ENCODE measurements at regions not wholly inside any gene's neighbourhood (a gene's known extent, or its start where the extent isn't known, plus 50 kb on each side); places are given as distances from the start of the nearest gene placed in this dataset.

DNA sequence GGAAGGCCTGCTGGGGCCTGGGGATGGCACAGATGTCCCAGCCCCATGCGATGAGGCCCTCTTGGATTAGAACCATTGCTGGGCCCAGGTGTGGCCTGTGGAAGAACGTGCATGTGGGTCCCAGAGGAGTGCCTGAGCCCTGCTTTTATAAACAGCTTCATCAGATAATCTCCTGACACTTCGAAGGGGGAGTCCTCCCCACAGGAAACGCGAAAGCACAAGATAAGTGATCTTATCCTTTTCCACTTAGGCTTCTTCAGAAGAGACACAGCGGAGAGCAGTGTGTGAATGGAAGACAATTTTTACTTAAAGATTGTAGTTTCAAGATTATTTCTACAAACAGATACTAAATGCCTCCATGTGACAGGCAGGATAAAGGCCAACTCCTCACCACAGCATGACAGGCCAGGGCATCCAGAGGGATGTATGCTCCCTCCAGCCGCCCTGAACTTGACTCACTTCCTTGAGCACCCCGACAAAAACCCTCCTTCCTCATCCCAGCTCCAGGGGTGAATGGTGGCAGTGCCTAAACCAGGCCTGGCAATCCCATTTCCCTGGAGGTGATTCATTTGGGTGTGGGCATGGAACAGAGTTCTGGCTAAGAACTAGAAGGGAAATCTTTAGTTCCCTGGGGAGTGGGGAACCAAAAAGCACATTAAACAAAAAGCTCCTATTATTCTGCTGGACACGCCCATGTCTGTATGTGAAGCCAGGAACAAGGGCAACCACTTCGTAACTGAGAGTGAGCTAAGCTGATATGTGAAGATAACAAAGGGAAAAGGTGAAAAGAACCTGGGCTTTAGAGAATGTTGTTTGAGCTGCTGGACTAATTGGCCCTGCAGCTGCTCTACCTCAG is 56.2 kb upstream of the TMEM163 start:
- no peaks in the 10 kb centered on the region for H3K9me3 ChIP-seq (ENCODE audit: low read length)
- intact Hi-C loops (cut with micrococcal nuclease; ENCODE audit: unreplicated experiment) (loop anchor here (10.0 kb wide), 1 partner anchor 890 kb away; no protein-coding TSS in a partner anchor), in situ Hi-C loops (cut with HindIII; ENCODE audit: extremely low pct_ligation_motif_present, low pct_unique_long_range_greater_than_20kb) (no loop called here)
- POLR2A ChIA-PET: no interaction called here
- no peak overlapping the region for H3K4me3 ChIP-seq (replicated peaks in 1 of 3; ENCODE audit: insufficient read depth in 1 of 3, low read depth in 2 of 3, low read length in 3 of 3)
- no peaks in the 10 kb centered on the region for H3K36me3 ChIP-seq (replicated peaks in 1 of 2; ENCODE audit: control insufficient read depth in 1 of 2, insufficient read depth in 2 of 2, low read length in 2 of 2)
- no peak overlapping the region for H3K9ac ChIP-seq (ENCODE audit: insufficient read depth, low read depth, low read length)
- no peak overlapping the region for H2AFZ ChIP-seq (ENCODE audit: low read length)
- 29% methylated on average over 10 of the region's 10 CpGs for WGBS (ENCODE audit: low lambda C conversion rate)
- FAIRE-seq (no peak), DNase-seq (ENCODE audit: low spot score) (no peak), ATAC-seq (no peak)
- TF ChIP-seq, protein P1, sequence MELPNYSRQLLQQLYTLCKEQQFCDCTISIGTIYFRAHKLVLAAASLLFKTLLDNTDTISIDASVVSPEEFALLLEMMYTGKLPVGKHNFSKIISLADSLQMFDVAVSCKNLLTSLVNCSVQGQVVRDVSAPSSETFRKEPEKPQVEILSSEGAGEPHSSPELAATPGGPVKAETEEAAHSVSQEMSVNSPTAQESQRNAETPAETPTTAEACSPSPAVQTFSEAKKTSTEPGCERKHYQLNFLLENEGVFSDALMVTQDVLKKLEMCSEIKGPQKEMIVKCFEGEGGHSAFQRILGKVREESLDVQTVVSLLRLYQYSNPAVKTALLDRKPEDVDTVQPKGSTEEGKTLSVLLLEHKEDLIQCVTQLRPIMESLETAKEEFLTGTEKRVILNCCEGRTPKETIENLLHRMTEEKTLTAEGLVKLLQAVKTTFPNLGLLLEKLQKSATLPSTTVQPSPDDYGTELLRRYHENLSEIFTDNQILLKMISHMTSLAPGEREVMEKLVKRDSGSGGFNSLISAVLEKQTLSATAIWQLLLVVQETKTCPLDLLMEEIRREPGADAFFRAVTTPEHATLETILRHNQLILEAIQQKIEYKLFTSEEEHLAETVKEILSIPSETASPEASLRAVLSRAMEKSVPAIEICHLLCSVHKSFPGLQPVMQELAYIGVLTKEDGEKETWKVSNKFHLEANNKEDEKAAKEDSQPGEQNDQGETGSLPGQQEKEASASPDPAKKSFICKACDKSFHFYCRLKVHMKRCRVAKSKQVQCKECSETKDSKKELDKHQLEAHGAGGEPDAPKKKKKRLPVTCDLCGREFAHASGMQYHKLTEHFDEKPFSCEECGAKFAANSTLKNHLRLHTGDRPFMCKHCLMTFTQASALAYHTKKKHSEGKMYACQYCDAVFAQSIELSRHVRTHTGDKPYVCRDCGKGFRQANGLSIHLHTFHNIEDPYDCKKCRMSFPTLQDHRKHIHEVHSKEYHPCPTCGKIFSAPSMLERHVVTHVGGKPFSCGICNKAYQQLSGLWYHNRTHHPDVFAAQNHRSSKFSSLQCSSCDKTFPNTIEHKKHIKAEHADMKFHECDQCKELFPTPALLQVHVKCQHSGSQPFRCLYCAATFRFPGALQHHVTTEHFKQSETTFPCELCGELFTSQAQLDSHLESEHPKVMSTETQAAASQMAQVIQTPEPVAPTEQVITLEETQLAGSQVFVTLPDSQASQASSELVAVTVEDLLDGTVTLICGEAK (IDR thresholded peaks at IDR 0.05): no peak
- TF ChIP-seq, protein P1 (CRISPR knock-in tag; IDR thresholded peaks at IDR 0.05): no peak
- TF ChIP-seq MYC (CRISPR knock-in tag; IDR thresholded peaks at IDR 0.05; ENCODE audit: borderline replicate concordance): no peak
- TF ChIP-seq GATAD1 (CRISPR knock-in tag; IDR thresholded peaks at IDR 0.05): no peak
- TF ChIP-seq SCMH1 (CRISPR knock-in tag; IDR thresholded peaks at IDR 0.05; ENCODE audit: borderline replicate concordance): no peak
- no peak for TF ChIP-seq ZNF224 (CRISPR knock-in tag; IDR thresholded peaks at IDR 0.05)
- TF ChIP-seq ZNF441 (CRISPR knock-in tag; IDR thresholded peaks at IDR 0.05; ENCODE audit: borderline replicate concordance): no peak
- TF ChIP-seq SP2 (CRISPR knock-in tag; IDR thresholded peaks at IDR 0.05): no peak
- no peak for TF ChIP-seq ZNF12 (CRISPR knock-in tag; IDR thresholded peaks at IDR 0.05)
- TF ChIP-seq SMC3 (IDR thresholded peaks at IDR 0.05; ENCODE audit: low read length): no peak
- TF ChIP-seq, protein P2, sequence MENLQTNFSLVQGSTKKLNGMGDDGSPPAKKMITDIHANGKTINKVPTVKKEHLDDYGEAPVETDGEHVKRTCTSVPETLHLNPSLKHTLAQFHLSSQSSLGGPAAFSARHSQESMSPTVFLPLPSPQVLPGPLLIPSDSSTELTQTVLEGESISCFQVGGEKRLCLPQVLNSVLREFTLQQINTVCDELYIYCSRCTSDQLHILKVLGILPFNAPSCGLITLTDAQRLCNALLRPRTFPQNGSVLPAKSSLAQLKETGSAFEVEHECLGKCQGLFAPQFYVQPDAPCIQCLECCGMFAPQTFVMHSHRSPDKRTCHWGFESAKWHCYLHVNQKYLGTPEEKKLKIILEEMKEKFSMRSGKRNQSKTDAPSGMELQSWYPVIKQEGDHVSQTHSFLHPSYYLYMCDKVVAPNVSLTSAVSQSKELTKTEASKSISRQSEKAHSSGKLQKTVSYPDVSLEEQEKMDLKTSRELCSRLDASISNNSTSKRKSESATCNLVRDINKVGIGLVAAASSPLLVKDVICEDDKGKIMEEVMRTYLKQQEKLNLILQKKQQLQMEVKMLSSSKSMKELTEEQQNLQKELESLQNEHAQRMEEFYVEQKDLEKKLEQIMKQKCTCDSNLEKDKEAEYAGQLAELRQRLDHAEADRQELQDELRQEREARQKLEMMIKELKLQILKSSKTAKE (CRISPR knock-in tag; IDR thresholded peaks at IDR 0.05; ENCODE audit: borderline replicate concordance): no peak
- TF ChIP-seq ZNF251 (CRISPR knock-in tag; IDR thresholded peaks at IDR 0.05): no peak
- no peak for TF ChIP-seq MEF2D (CRISPR knock-in tag; IDR thresholded peaks at IDR 0.05)
- no peak for TF ChIP-seq SMAD3 (CRISPR knock-in tag; IDR thresholded peaks at IDR 0.05)
- no peak for TF ChIP-seq ZNF670 (CRISPR knock-in tag; IDR thresholded peaks at IDR 0.05; ENCODE audit: borderline replicate concordance)
- no peaks in the 10 kb centered on the region for H3K79me2 ChIP-seq (ENCODE audit: insufficient read depth, low read length)
- H3K27ac ChIP-seq (ENCODE audit: extremely low read length, insufficient read depth, low read length): no peak overlapping the region
- BruUV-seq (replicated peaks): no TSS peak
- H3K4me1 ChIP-seq (ENCODE audit: insufficient read depth, low read length): no peaks in the 10 kb centered on the region
- CTCF ChIA-PET (ENCODE audit: low intra/inter-chr PET ratio, low total read pairs): no interaction called here
- H4K20me1 ChIP-seq (ENCODE audit: insufficient read depth, low read length): no peaks in the 10 kb centered on the region
- no peak overlapping the region for H3K4me2 ChIP-seq (ENCODE audit: low read depth, low read length)
- H3K27me3 ChIP-seq (ENCODE audit: control insufficient read depth in 1 of 2, insufficient read depth in 2 of 2, low read length in 2 of 2): no peaks in the 10 kb centered on the region; a peak in 2 of 5 replicates
